ENCODE measurements at regions not wholly inside any gene's neighbourhood (a gene's known extent, or its start where the extent isn't known, plus 50 kb on each side); places are given as distances from the start of the nearest gene placed in this dataset.

GRCh38 chr18:53625997-53626599 is 598.4 kb downstream of the MBD2 start:
- TF ChIP-seq EZH2 (IDR thresholded peaks at IDR 0.05; ENCODE audit: borderline replicate concordance, insufficient read depth, low read depth, low read length, poor library complexity, severe bottlenecking) = no peak
- no peak for TF ChIP-seq CTCF (IDR thresholded peaks at IDR 0.05)
- Histone ChIP-seq H3K4me3 (ENCODE audit: control extremely low read depth in 1 of 5, extremely low read depth in 1 of 5, insufficient read depth in 1 of 5, low read depth in 2 of 5, low read length in 4 of 5) (no peak overlapping the region), H2AFZ (ENCODE audit: insufficient read depth, low read depth, low read length, poor library complexity, severe bottlenecking) (no peak overlapping the region), H3K4me1 (ENCODE audit: control insufficient read depth in 2 of 2, insufficient read depth in 2 of 2, low read length in 2 of 2) (no peaks in the 10 kb centered on the region), H4K20me1 (ENCODE audit: control insufficient read depth, insufficient read depth, low read length, poor library complexity, severe bottlenecking) (no peaks in the 10 kb centered on the region), H3K27ac (ENCODE audit: low read length in 2 of 2) (no peak overlapping the region), H3K79me2 (ENCODE audit: control insufficient read depth, insufficient read depth, low read length) (no peaks in the 10 kb centered on the region), H3K36me3 (replicated peaks in 1 of 2; ENCODE audit: control extremely low read depth in 1 of 2, control insufficient read depth in 1 of 2, extremely low read depth in 1 of 2, insufficient read depth in 2 of 2, low read length in 1 of 2) (no peaks in the 10 kb centered on the region), H3K9ac (ENCODE audit: low read length) (no peak overlapping the region), H3K27me3 (replicated peaks in 1 of 4; ENCODE audit: control extremely low read depth in 1 of 4, control insufficient read depth in 3 of 4, insufficient read depth in 4 of 4, low read length in 3 of 4) (no peaks in the 10 kb centered on the region), H3K9me3 (ENCODE audit: control extremely low read depth in 1 of 3, control insufficient read depth in 2 of 3, insufficient read depth in 1 of 3, low read length in 2 of 3) (peaks cover 0 to 10% (median 0%) of the 10 kb centered on the region in 3 donors), H3K4me2 (replicated peaks; ENCODE audit: low read depth, low read length, poor library complexity, severe bottlenecking) (no peak overlapping the region)
- intact Hi-C loops (cut with micrococcal nuclease) = no loop called here
- DNase-seq = no peak
- Mint-ChIP-seq H3K4me3 (no peak overlapping the region), H3K4me1 (no peaks in the 10 kb centered on the region), H3K27ac (no peak overlapping the region), H3K9me3 (ENCODE audit: insufficient read depth) (peaks cover 2% of the 10 kb centered on the region), H3K27me3 (no peaks in the 10 kb centered on the region)
- 87% methylated on average over 25 of the region's 25 CpGs for WGBS (ENCODE audit: insufficient coverage)
- POLR2A ChIA-PET = no interaction called here
- CTCF ChIA-PET = no interaction called here
- no peak for ATAC-seq (ENCODE audit: low read depth)

- Histone ChIP-seq H3K79me2 (ENCODE audit: control insufficient read depth, insufficient read depth, low read length) (no peaks in the 10 kb centered on the region), H3K27ac (ENCODE audit: low read length in 2 of 2) (no peak overlapping the region), H3K4me3 (ENCODE audit: control extremely low read depth in 1 of 5, extremely low read depth in 1 of 5, insufficient read depth in 1 of 5, low read depth in 2 of 5, low read length in 4 of 5) (no peak overlapping the region), H3K36me3 (replicated peaks in 1 of 2; ENCODE audit: control extremely low read depth in 1 of 2, control insufficient read depth in 1 of 2, extremely low read depth in 1 of 2, insufficient read depth in 2 of 2, low read length in 1 of 2) (no peaks in the 10 kb centered on the region), H3K4me2 (replicated peaks; ENCODE audit: low read depth, low read length, poor library complexity, severe bottlenecking) (no peak overlapping the region), H3K4me1 (ENCODE audit: control insufficient read depth in 2 of 2, insufficient read depth in 2 of 2, low read length in 2 of 2) (no peaks in the 10 kb centered on the region), H2AFZ (ENCODE audit: insufficient read depth, low read depth, low read length, poor library complexity, severe bottlenecking) (no peak overlapping the region), H3K9ac (ENCODE audit: low read length) (no peak overlapping the region), H3K27me3 (replicated peaks in 1 of 4; ENCODE audit: control extremely low read depth in 1 of 4, control insufficient read depth in 3 of 4, insufficient read depth in 4 of 4, low read length in 3 of 4) (no peaks in the 10 kb centered on the region), H3K9me3 (ENCODE audit: control extremely low read depth in 1 of 3, control insufficient read depth in 2 of 3, insufficient read depth in 1 of 3, low read length in 2 of 3) (no peaks in the 10 kb centered on the region), H4K20me1 (ENCODE audit: control insufficient read depth, insufficient read depth, low read length, poor library complexity, severe bottlenecking) (no peaks in the 10 kb centered on the region)
- DNase-seq = no peak
- ChIA-PET POLR2A (no interaction called here), CTCF (no interaction called here)
- intact Hi-C loops (cut with micrococcal nuclease) = no loop called here
- no peak for ATAC-seq (ENCODE audit: low read depth)
- Mint-ChIP-seq H3K4me1 (no peaks in the 10 kb centered on the region), H3K27me3 (no peaks in the 10 kb centered on the region), H3K27ac (no peak overlapping the region), H3K4me3 (no peak overlapping the region), H3K9me3 (ENCODE audit: insufficient read depth) (no peaks in the 10 kb centered on the region)
- no CpG with 5 or more reads among the region's 1 CpG for WGBS (ENCODE audit: insufficient coverage)
- TF ChIP-seq CTCF (IDR thresholded peaks at IDR 0.05) (no peak), EZH2 (IDR thresholded peaks at IDR 0.05; ENCODE audit: borderline replicate concordance, insufficient read depth, low read depth, low read length, poor library complexity, severe bottlenecking) (no peak)
Measured at GRCh38 chr18:53610957-53611356, 613.5 kb downstream of the MBD2 start.

All from B cell (primary cell).